H9 (cell line): ENCODE measurements at regions not wholly inside any gene's neighbourhood (a gene's known extent, or its start where the extent isn't known, plus 50 kb on each side); places are given as distances from the start of the nearest gene placed in this dataset.
A peak's percentile ranks its signal among the peaks of the same experiment; 100 is the strongest.

ENCODE experiments used
- DNase-seq: peaks from one replicate; pipeline ENCODE4 v3.0.0-alpha.2; 2017
- H2AFZ ChIP-seq: one replicate; pipeline ENCODE4 v1.6.1; 2013; ENCODE audit warnings: mild to moderate bottlenecking, low read length, control low read depth, moderate library complexity
- H2AK5ac ChIP-seq: 2 replicates; pipeline ENCODE4 v1.6.1; 2013; ENCODE audit warnings: low read length, control low read depth, mixed read lengths; ENCODE audit not compliant: insufficient read length
- H2BK120ac ChIP-seq: one replicate; pipeline ENCODE4 v1.6.1; 2013; ENCODE audit warnings: low read depth, mild to moderate bottlenecking, low read length, control low read depth, inconsistent platforms; ENCODE audit not compliant: poor library complexity, severe bottlenecking
- H2BK12ac ChIP-seq: 2 replicates; pipeline ENCODE4 v1.6.1; 2013; ENCODE audit warnings: low read length, control low read depth, mixed read lengths, low read depth; ENCODE audit not compliant: insufficient read length
- H2BK15ac ChIP-seq: 2 replicates; pipeline ENCODE4 v1.6.1; 2013; ENCODE audit warnings: low read depth, low read length, control low read depth
- H2BK20ac ChIP-seq: one replicate; pipeline ENCODE4 v1.6.1; 2013; ENCODE audit warnings: low read depth, mild to moderate bottlenecking, low read length, control low read depth, inconsistent platforms; ENCODE audit not compliant: poor library complexity, severe bottlenecking
- H2BK5ac ChIP-seq: 2 replicates; pipeline ENCODE4 v1.6.1; 2013; ENCODE audit warnings: low read length, control low read depth, mixed read lengths; ENCODE audit not compliant: insufficient read length
- H3K14ac ChIP-seq: 2 replicates; pipeline ENCODE4 v1.6.1; 2013; ENCODE audit warnings: low read length, control low read depth; ENCODE audit not compliant: insufficient read depth
- H3K18ac ChIP-seq: 2 replicates; pipeline ENCODE4 v1.6.1; 2013; ENCODE audit warnings: low read depth, mild to moderate bottlenecking, mixed read lengths, low read length, control low read depth; ENCODE audit not compliant: insufficient read length
- H3K23ac ChIP-seq: 2 replicates; pipeline ENCODE4 v1.6.1; 2013; ENCODE audit warnings: low read length, control low read depth, mixed read lengths, low read depth; ENCODE audit not compliant: insufficient read length
- H3K23me2 ChIP-seq: 2 replicates; pipeline ENCODE4 v1.6.1; 2013; ENCODE audit warnings: low read depth, mild to moderate bottlenecking, mixed read lengths, low read length, control low read depth; ENCODE audit not compliant: insufficient read length, poor library complexity, severe bottlenecking
- H3K27ac ChIP-seq: 2 replicates; pipeline ENCODE4 v1.5.1; 2013; ENCODE audit warnings: low read length, control low read depth, mixed read lengths, low read depth; ENCODE audit not compliant: insufficient read length
- H3K27me3 ChIP-seq: 2 replicates; pipeline ENCODE4 v1.6.1; 2013; ENCODE audit warnings: low read length, control low read depth, inconsistent platforms; ENCODE audit not compliant: insufficient read depth
- H3K4ac ChIP-seq: 2 replicates; pipeline ENCODE4 v1.6.1; 2013; ENCODE audit warnings: low read depth, mild to moderate bottlenecking, control low read depth, inconsistent platforms, low read length, moderate library complexity
- H3K4me1 ChIP-seq: 2 replicates; pipeline ENCODE4 v1.6.1; 2013; ENCODE audit warnings: low read length, control low read depth, inconsistent platforms; ENCODE audit not compliant: insufficient read depth
- H3K4me2 ChIP-seq: 2 replicates; pipeline ENCODE4 v1.6.1; 2013; ENCODE audit warnings: low read length, control low read depth, mixed read lengths; ENCODE audit not compliant: insufficient read length, insufficient read depth
- H3K56ac ChIP-seq: 2 replicates; pipeline ENCODE4 v1.6.1; 2013; ENCODE audit warnings: low read depth, mild to moderate bottlenecking, mixed read lengths, low read length, control low read depth; ENCODE audit not compliant: insufficient read length
- H3K79me1 ChIP-seq: 2 replicates; pipeline ENCODE4 v1.6.1; 2013; ENCODE audit warnings: low read depth, mild to moderate bottlenecking, moderate library complexity, low read length, control low read depth, inconsistent platforms; ENCODE audit not compliant: insufficient read depth, poor library complexity, severe bottlenecking
- H3K79me2 ChIP-seq: 2 replicates; pipeline ENCODE4 v1.6.1; 2013; ENCODE audit warnings: low read length, control low read depth, inconsistent platforms; ENCODE audit not compliant: insufficient read depth
- H3K9ac ChIP-seq: 2 replicates; pipeline ENCODE4 v1.6.1; 2013; ENCODE audit warnings: low read length, control low read depth, mixed read lengths; ENCODE audit not compliant: insufficient read length; ENCODE audit errors: extremely low read depth
- H3K9me3 ChIP-seq: one replicate; pipeline ENCODE4 v1.6.1; 2013; ENCODE audit warnings: low read depth, low read length, inconsistent platforms; ENCODE audit not compliant: control insufficient read depth
- H3T11ph ChIP-seq: one replicate; pipeline ENCODE4 v1.6.1; 2013; ENCODE audit warnings: mild to moderate bottlenecking, low read length, control low read depth, inconsistent platforms
- H4K20me1 ChIP-seq: one replicate; pipeline ENCODE4 v1.6.1; 2013; ENCODE audit not compliant: control insufficient read depth, insufficient read length, insufficient read depth
- H4K5ac ChIP-seq: 2 replicates; pipeline ENCODE4 v1.6.1; 2013; ENCODE audit warnings: low read depth, mild to moderate bottlenecking, mixed read lengths, low read length, control low read depth; ENCODE audit not compliant: insufficient read length
- H4K8ac ChIP-seq: replicated peaks from 2 replicates; pipeline ENCODE4 v1.6.1; 2013; ENCODE audit warnings: low read length, control low read depth, mixed read lengths, low read depth; ENCODE audit not compliant: insufficient read length
- H4K91ac ChIP-seq: 2 replicates; pipeline ENCODE4 v1.6.1; 2013; ENCODE audit warnings: low read depth, mild to moderate bottlenecking, moderate library complexity, mixed read lengths, low read length, control low read depth; ENCODE audit not compliant: insufficient read length
- H3K27ac Mint-ChIP-seq, 3 experiments: 2 replicates in 2 of 3; 3 replicates in 1 of 3; pipeline ENCODE4 v1.8.0; 2020 to 2021; ENCODE audit warnings: mixed read lengths in 3 of 3, mild to moderate bottlenecking in 1 of 3, moderate library complexity in 1 of 3
- H3K27me3 Mint-ChIP-seq: 2 replicates; pipeline ENCODE4 v1.8.0; 2021; ENCODE audit warnings: low read depth, mild to moderate bottlenecking, moderate library complexity, mixed read lengths
- H3K36me3 Mint-ChIP-seq, 3 experiments: 2 replicates in 2 of 3; 3 replicates in 1 of 3; pipeline ENCODE4 v1.8.0; 2020 to 2021; ENCODE audit warnings: low read depth in 3 of 3, mixed read lengths in 3 of 3; ENCODE audit not compliant: insufficient read depth in 1 of 3
- H3K4me1 Mint-ChIP-seq, 2 experiments: 2 replicates each; pipeline ENCODE4 v1.8.0; 2020; ENCODE audit warnings: mixed read lengths in 2 of 2
- H3K4me3 Mint-ChIP-seq, 2 experiments: 2 replicates in 1 of 2; 3 replicates in 1 of 2; pipeline ENCODE4 v1.8.0; 2020 to 2021; ENCODE audit warnings: mild to moderate bottlenecking in 2 of 2, mixed read lengths in 2 of 2, moderate library complexity in 1 of 2
- H3K9me3 Mint-ChIP-seq, 2 experiments: 2 replicates in 1 of 2; 3 replicates in 1 of 2; pipeline ENCODE4 v1.8.0; 2020; ENCODE audit warnings: mild to moderate bottlenecking in 2 of 2, mixed read lengths in 2 of 2, moderate library complexity in 1 of 2
- CTCF ChIP-seq: fragments of 200-600 bp; sonication (generic); conservative IDR thresholded peaks from 3 replicates; pipeline ENCODE4 v1.8.0; 2021; ENCODE audit warnings: antibody characterized with exemption, mild to moderate bottlenecking
- WGBS: extraction: QIAGEN DNeasy Blood & Tissue Kit; methylation state at CpG from one replicate; pipeline ENCODE4 v1.1.7; 2013; ENCODE audit warnings: missing lambda C conversion rate, low lambda C conversion rate, mixed read lengths; ENCODE audit not compliant: insufficient read length; ENCODE audit errors: extremely low coverage; 5-methylcytosine and 5-hydroxymethylcytosine counted together

- H2AK5ac ChIP-seq = no peak overlapping the region
- no peak overlapping the region for H3K27ac ChIP-seq
- no peaks in the 10 kb centered on the region for H3K79me1 ChIP-seq
- no peak overlapping the region for H3K23ac ChIP-seq
- no peak overlapping the region for H3K4me3 Mint-ChIP-seq
- no CpG with 5 or more reads among the region's 17 CpGs for WGBS
- H4K20me1 ChIP-seq = no peaks in the 10 kb centered on the region
- no peak overlapping the region for H3K4me2 ChIP-seq
- H3K27me3 ChIP-seq = peaks cover 2% of the 10 kb centered on the region; the same call in 1 of the 2 replicates
- no peak overlapping the region for H2BK120ac ChIP-seq
- H3K4ac ChIP-seq = no peak overlapping the region
- H4K91ac ChIP-seq = no peak overlapping the region
- TF ChIP-seq CTCF = peak; percentile 30; the same call in 1 of the 3 replicates
- no peak overlapping the region for H2BK15ac ChIP-seq
- no peaks in the 10 kb centered on the region for H3K9me3 Mint-ChIP-seq
- no peaks in the 10 kb centered on the region for H3K36me3 Mint-ChIP-seq
- no peak overlapping the region for H3K18ac ChIP-seq
- H3K23me2 ChIP-seq = no peaks in the 10 kb centered on the region
- H3K9ac ChIP-seq = no peak overlapping the region
- no peaks in the 10 kb centered on the region for H3K9me3 ChIP-seq
- H3K4me1 Mint-ChIP-seq = peaks cover 0 to 2% of the 10 kb centered on the region in 2 experiments; a peak in 1 of 4 replicates
- H4K8ac ChIP-seq = no peak overlapping the region
- no peak overlapping the region for H3K27ac Mint-ChIP-seq
- H3K4me1 ChIP-seq = no peaks in the 10 kb centered on the region; the same call in 1 of the 2 replicates
- no peak overlapping the region for H3T11ph ChIP-seq
- H2AFZ ChIP-seq = no peak overlapping the region
- H3K79me2 ChIP-seq = no peaks in the 10 kb centered on the region
- H3K14ac ChIP-seq = no peak overlapping the region
- H3K27me3 Mint-ChIP-seq = peaks cover 62% of the 10 kb centered on the region
- H2BK12ac ChIP-seq = no peak overlapping the region
- H4K5ac ChIP-seq = no peak overlapping the region
- no peak overlapping the region for H3K56ac ChIP-seq
- peak; percentile 63 for DNase-seq
- no peak overlapping the region for H2BK20ac ChIP-seq
- no peak overlapping the region for H2BK5ac ChIP-seq
Observed at GRCh38 chr17:33459078-33459940, 166.2 kb upstream of the ASIC2 start.
